GM12873 (cell line): ENCODE measurements at regions not wholly inside any gene's neighbourhood (a gene's known extent, or its start where the extent isn't known, plus 50 kb on each side); places are given as distances from the start of the nearest gene placed in this dataset.

Source experiments
- TF ChIP-seq, protein P1 (sequence below): IDR thresholded peaks from 2 replicates; pipeline ENCODE4 v1.5.1; 2012; ENCODE audit warnings: low read depth, mild to moderate bottlenecking, moderate library complexity, low read length, control low read depth; ENCODE audit not compliant: insufficient read depth; ENCODE audit errors: missing control alignments

DNA sequence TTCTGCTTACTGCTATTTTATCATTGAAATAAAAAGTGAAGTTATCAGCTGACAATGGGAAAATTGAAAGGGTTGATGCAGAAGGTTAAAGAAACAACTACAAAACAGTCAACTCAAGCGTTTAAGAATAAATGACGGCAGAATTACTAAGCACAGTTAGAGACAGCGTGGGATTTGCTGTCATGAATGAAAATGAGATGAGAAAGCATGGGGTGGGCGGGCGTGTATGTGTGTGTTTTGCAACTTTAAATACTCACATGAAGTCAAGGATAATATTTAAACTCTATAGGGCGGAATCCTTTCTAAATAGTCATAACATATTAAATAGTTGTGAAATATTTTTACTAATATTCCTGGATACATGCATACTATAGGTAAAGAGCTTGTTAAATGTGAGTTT lies 450.8 kb downstream of the ETV1 start:
- TF ChIP-seq, protein P1, sequence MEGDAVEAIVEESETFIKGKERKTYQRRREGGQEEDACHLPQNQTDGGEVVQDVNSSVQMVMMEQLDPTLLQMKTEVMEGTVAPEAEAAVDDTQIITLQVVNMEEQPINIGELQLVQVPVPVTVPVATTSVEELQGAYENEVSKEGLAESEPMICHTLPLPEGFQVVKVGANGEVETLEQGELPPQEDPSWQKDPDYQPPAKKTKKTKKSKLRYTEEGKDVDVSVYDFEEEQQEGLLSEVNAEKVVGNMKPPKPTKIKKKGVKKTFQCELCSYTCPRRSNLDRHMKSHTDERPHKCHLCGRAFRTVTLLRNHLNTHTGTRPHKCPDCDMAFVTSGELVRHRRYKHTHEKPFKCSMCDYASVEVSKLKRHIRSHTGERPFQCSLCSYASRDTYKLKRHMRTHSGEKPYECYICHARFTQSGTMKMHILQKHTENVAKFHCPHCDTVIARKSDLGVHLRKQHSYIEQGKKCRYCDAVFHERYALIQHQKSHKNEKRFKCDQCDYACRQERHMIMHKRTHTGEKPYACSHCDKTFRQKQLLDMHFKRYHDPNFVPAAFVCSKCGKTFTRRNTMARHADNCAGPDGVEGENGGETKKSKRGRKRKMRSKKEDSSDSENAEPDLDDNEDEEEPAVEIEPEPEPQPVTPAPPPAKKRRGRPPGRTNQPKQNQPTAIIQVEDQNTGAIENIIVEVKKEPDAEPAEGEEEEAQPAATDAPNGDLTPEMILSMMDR: no peak

DNA sequence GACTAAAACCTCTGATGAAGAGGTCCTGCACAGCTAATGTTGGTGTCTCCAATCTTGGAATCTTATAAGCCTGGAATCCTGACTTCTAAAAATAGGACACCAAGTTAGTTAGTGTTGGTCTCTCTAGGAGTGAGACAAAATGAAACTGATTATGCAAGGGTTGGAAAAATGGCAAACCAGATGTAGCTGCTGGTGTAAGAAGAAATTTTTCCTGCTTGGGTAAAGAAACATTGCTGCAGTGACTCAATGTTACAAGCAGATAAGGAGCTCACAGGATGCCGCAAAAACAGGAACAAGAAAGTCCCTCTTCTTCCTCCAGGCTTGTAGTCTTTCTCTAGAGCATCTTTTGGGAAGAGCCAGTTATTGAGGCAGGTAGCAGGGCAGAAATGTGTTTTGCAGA lies 449.0 kb downstream of the ETV1 start:
- TF ChIP-seq, protein P1: no peak

DNA sequence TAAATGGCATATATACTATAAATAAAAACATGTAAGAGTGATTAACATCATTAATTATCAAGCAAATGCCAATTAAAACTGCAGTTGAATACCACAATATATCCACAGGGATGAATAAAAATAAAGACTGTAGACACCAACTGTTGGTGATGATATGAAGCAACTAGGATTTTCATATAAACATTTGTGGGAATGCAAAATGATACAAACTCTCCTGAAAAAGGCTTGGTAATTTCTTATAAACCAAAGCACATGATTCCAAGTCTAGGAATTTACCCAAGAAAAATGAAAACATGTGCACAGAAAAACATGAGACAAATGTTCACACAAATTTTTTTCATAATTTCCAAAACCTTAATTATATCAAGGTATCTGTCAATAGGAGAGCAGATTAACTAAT lies 448.1 kb downstream of the ETV1 start:
- TF ChIP-seq, protein P1: no peak

DNA sequence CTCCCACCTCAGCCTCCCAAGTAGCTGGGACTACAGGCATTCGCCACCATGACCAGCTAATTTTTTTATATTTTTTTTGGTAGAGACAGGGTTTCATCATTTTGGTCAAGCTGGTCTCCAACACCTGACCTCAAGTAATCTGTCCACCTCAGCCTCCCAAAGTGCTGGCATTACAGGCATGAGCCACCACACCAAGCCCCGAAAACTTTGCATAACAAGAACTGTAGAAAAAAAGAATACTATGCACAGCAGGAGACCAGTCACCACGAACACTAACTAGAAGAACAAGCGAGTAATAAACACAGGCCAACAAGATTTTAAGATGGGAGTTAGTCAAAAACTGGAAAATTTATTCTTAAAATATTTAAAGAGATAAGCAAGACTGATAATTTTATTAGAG lies 447.0 kb downstream of the ETV1 start:
- TF ChIP-seq, protein P1: no peak

DNA sequence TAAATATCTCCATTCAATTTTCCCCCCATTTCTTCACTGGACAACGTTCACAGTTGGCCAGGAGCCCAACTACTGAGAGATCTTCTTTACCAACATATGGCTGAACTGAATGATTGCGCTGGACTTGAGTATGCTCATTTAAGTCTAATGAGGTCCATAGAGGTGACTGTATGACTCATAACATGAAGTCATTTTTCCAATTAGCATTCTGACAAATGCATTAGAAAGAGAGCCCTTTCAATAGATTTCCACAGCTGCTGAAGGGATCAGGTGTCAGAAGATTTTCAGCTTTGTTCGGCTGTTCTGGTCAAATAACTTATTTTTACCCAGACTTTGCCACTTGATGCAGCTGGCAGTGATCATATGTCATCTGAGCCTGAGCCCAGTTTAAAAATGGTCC lies 438.0 kb downstream of the ETV1 start:
- TF ChIP-seq, protein P1: no peak

DNA sequence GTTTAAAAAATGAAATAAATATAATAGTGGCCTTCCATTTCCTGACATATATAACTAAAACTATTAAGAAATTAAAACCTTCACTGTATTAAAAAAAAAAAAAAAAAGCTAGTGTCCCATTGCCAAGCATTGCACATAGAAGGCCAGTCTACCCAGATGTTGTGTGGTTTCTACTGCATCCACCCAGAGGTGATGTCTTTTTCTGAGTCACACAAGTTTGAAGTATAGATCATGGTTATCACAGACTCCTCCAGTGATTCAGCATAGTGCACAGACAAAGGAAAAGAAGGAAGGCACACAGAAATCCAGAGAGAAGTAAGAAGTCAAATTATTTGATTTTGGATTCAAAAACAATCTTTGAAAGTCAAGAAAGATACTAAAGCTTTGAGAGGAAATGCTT lies 429.0 kb downstream of the ETV1 start:
- TF ChIP-seq, protein P1: no peak

DNA sequence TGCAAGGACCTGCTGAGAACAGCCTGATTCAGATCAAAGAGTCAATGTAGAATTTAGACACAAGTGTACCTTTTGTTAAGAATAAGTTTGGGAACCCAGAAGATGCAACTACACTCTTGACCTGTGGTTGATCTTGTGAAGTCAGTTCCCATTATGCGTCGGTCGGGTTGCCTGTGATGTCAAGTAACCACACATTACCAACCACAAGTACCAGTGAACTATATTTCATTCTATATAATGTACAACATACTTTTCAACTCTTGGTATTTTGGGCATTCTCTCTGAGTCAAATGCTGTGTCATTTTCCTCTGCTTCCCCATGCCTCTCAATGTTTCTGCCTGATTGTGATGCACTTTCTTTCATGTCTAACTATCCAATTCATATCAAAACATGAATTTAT lies 426.2 kb downstream of the ETV1 start:
- TF ChIP-seq, protein P1: no peak
